Uterus (tissue), 2 donors: ENCODE measurements at regions not wholly inside any gene's neighbourhood (a gene's known extent, or its start where the extent isn't known, plus 50 kb on each side); places are given as distances from the start of the nearest gene placed in this dataset.

Experiments used
- CTCF ChIP-seq, 4 experiments: fragments of 200-600 bp in 2 of 4; fragments of 450-650 bp in 2 of 4; sonication (generic) in 2 of 4; IDR thresholded peaks; one replicate each; pipeline ENCODE4 v1.5.1; 2016 to 2019; ENCODE audit warnings: antibody characterized with exemption in 4 of 4, mild to moderate bottlenecking in 2 of 4, moderate library complexity in 1 of 4
- POLR2A ChIP-seq, 2 donors: fragments of 450-650 bp; IDR thresholded peaks; one replicate each; pipeline ENCODE4 v1.6.1; 2016; ENCODE audit warnings: antibody characterized with exemption in 2 of 2, mild to moderate bottlenecking in 1 of 2, moderate library complexity in 1 of 2

GRCh38 chr1:227395426-227396028 is 77.2 kb upstream of the CDC42BPA start:
- TF ChIP-seq CTCF (IDR thresholded peaks at IDR 0.05) = no peak
- TF ChIP-seq POLR2A (IDR thresholded peaks at IDR 0.05) = no peak
